GM18870 (cell line): ENCODE measurements at regions not wholly inside any gene's neighbourhood (a gene's known extent, or its start where the extent isn't known, plus 50 kb on each side); places are given as distances from the start of the nearest gene placed in this dataset.
"Not testable (repeated sequence)": the region's sequence is repeated elsewhere in the genome, so short reads cannot be mapped to it uniquely, and the experiment has no call there.

Experiments used
- ATAC-seq: cut with Tn5 transposase; IDR thresholded peaks from one replicate; pipeline ENCODE4 v1.9.1; 2021; ENCODE audit warnings: moderate library complexity; ENCODE audit not compliant: unreplicated experiment

DNA sequence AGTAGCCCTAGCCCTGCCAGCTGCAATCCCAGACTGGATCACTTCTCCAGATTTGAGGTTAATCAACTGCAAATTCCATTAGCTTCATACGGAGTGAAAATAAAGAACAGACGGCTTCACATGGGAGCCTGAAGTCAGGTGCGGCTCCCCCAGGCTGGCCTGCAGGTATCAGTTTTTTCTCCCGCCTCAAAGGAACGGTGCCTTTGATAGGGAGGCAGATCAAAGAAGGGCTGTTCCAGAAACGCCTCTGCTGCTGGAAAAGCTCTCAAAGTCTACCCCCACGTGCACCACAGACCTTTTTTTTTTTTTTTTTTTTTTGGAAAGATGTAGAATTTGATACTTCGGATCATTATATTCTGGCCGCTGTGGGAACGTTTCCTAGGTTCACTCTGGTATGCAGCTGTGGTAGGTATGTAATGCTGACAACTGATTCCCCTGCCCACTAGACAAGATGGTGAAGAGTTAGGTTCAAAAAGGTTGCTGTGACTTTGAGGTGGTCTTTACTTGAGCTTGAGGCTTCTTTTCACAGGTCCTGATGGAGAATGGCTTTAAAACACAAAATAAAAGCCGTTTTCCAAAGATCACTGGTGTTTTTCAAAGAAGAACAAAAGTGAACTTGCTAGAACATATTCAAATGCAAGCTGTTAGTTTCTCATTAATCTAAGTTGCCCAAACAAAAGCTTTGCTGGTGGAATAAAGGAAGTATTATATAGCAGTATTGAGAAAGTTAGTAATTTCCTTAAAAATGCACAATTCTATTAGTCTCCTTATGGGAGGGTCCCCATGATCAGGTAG lies 189.0 kb upstream of the NFIA start:
- no peak for ATAC-seq

DNA sequence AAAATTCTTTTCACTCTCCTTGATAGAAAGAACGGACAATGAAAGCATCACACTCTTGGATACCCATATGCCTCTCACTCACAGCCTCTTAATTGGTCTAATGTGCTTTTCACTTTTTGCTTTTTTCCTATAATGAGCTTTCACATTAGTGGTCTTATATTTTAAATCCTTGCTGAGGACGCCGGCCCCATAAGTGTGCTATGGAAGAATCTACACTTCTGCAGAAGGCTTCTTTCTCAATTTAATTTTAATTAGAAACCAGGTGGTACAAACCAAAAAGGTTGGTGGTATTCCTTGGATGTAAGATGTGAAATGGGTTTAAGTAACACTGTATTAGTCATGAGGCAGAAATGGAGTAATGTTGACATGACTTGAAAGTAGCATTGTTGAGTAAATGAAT lies 190.6 kb upstream of the NFIA start:
- ATAC-seq = no peak

DNA sequence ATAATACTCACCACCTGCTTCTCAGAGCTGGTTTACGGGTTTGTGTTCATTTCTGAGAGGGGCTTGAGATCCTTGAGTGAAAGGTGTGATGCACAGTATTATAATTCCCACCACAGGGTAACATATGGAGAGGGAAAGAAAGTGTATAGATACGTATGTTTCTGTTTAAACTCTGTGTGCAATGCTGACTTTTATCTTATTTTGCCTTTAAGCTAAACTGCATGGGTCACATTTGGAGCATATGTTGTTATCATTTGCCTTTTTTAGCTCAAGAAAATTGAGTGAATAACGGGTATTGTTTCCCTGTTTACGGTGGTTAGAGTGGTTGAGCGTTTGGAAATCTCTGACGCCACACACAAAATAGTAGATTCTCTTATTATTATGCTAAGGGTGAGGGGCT lies 191.1 kb upstream of the NFIA start:
- ATAC-seq = no peak

DNA sequence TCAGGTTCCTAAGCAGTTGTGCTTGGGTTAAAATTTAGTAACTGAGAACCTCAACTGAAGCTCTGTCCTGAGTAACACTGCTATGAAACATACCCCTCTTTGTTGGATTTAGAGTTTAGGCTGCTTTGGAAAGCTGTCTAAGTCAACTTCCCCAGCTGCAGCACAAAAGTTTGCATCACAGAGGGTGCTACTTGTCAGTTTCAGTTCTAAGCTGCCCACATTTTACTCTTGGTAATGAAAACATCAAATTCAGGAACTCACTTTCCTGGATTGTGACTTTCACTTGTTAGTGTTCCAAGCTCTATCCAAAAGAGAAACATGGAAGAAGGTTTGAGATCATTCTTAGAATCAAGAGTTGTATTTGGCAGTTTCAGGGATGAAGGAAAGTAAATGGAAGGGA lies 191.7 kb upstream of the NFIA start:
- ATAC-seq = no peak

DNA sequence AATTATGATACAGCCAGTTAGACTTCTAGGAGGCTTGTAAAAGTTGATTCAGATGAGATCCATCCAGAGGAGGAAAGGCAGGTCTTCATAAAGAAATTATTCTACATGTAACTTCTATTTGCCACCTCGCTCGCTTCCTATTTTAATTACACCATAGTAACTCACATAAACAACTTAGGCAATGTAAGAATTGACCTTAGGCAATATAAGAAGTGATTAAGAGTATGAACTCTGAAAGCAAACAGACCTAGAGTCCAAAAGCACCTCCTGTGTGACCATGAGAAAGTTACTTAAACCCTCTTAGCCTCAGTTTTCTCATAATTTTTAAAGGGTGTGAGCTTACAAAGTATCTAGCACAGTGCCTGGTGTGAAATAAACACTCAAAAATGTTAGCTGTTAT lies 192.7 kb upstream of the NFIA start:
- ATAC-seq = no peak

DNA sequence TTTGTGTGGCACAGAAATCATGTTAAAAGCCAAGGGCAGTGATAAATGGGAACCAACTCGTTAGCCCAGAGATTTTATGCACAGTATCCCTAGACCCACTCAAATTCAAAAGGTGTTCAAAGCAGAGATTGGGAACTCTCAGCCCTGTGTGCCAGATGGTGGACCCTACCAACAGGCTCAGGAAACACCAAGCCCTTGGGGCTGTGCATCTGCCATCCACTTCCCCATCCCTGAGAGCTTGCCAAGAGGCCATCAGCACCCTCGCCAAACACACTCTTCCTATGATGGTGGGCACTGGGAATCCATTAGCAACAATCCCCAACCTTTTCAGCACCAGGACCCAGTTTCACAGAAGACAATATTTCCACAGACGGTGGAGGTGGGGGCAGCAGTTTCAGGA lies 194.2 kb upstream of the NFIA start:
- no peak for ATAC-seq

DNA sequence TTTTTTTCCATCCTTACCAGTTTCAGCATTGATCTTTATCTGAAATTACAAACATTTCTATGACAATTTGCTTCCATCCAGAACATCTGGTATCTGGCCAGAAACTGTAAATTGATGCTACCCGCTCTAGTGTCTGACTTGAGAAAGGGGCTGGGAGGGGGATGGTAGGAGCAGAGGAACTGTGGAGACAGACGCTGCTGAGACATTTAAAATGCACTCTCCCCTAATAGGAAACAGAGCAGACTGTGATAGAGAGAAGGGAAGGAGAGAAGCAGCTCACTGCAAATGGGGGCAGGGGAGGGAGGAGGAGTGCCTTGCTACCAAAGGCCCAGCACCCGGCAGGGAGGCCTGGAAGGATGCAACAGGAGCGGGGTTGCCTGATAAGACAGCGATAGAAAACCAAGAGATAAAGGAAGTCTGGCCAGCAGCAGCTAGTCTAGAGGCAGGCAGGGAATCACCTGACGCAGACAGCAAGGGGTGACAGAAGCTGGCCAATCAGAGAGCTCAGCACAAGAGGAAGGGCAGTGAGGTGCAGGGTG lies 195.5 kb upstream of the NFIA start:
- no peak for ATAC-seq

DNA sequence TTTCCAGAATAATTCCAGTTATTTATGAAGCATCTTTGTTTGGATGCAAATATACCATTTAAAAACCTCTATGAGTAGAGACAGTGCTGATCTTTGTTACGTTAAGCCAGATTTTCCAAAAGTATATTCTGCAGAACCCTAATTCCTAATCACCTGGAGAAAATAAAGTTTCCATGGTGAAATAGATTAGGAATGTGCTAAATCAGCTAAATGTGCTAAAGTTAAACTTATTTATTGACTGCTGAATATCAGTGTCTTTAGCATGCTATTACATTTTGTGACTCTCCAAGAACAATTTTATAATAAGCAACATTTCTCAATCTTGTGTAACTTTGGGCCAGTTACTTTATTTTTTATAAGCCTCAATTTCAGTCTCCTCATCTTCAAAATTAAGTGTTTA lies 196.3 kb upstream of the NFIA start:
- no peak for ATAC-seq

DNA sequence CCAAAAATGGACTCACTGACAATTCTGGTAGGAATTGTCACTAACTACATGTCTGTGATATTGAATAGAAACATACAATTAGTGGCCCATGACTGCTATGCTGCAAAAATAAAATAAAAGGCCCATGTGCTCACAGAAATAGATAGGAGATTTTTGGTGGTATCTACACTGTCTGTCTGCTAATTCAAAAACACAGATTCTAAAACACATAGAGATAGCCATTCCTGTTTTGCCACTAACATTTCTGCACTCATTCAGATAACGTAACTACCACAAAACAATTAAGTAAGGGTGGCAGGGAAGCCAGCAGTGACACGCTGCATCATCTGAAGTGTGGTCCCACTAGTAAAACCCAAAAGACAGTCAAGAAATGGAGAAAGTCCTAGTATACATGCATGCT lies 202.2 kb upstream of the NFIA start:
- ATAC-seq = no peak

DNA sequence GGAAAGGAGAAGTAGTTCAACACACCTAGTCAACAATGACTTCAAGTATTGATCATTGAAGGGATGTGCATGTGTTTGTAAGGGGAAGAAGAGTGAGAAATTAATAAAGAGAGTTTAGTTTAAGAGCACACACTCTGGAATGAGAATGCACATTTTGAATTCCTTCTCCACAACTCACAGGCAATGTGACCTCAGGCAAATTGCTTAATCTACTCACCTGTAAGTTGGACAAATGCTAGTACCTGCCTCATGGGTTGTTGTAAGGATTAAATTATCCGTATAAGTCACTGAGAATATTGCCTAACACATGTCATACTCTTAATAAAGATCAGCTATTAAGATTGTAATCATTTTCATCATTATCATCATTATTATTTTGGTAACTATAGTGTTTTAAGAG lies 204.0 kb upstream of the NFIA start:
- ATAC-seq = no peak

DNA sequence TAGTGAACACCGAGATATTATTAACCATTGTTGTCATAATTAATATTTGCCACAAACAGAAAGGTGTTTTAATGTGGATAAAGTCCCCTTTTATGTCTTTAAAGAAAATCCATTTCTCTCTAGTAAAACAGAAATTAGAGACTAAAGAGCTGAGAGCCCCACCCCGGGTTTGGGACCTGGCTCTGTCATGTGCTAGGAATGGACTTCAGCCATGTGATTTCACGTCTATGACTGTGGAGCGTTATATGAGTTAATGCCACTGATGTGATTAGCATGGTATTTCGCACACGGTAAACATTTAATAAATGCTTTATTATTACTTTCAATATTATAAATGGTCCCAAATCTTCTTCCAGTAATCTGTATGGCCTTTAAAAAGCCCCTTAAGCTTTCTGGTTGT lies 205.0 kb upstream of the NFIA start:
- no peak for ATAC-seq

DNA sequence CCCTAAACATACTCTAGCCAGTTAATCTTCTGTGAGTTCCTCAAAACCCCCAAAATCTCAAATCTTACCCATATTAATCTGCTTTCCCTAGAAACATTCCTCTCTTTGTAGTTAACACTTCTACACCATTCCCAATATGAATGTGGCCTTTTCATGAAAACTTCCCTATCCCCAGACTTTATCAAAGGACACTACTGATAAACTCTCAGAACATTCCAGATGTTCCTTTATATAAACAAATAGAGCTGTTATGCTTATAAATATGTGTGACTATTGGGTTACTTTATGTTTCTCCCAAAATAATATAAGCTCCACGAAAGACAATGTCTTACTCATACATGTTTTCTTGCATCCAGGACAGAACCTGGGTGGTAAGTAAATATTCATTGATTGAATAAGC lies 205.4 kb upstream of the NFIA start:
- ATAC-seq = no peak

DNA sequence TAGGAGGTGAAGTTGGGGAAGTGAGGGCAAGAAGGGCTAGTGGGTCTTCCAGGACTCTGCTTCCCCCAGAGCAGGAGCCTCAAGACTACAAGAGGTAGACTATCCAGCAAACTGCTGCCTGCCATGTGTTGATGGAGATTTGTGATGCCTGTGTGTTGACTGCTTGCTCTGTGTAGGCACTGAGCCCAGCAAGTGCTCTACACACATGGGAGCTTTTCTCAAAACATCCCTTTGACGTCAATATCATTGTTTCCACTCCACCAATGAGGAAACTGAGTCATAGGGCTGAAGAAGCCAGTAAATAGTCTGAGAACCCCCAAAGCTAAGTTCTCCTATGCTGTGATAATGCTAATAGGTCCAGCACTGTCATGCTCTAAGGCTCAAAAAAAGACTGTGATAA lies 207.2 kb upstream of the NFIA start:
- ATAC-seq = no peak

DNA sequence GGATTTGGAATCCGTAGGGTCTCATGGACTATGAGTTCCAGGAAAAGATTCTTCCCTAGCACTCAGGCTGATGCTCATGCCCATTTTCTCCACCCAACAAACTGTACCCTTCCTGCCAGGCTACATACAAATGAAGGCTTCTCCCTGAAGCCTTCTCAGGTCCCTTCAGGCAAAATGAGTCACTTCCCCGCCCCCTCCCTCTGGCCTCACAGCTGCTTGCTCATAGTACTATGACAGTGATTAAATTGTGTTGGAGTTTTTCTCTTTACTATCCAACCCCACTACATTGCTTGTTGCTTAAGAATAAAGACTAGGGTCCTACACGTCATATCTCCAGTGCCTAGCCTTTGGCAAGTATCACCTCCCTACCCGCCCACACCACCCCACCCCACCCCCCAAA lies 207.6 kb upstream of the NFIA start:
- no peak for ATAC-seq

DNA sequence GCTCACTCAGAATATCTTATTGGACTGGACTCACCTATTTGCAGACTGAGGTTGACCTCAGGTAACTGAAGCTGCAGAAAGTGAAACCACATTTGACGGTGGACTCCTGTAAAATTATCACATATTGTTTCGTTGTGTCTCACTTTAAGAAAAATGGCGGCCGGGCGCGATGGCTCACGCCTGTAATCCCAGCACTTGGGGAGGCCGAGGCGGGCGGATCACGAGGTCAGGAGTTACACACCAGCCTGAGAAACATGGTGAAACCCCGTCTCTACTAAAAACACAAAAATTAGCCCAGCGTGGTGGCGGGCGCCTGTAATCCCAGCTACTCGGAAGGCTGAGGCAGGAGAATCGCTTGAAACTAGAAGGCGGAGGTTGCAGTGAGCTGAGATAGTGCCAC lies 209.0 kb upstream of the NFIA start:
- not testable (repeated sequence) for ATAC-seq

DNA sequence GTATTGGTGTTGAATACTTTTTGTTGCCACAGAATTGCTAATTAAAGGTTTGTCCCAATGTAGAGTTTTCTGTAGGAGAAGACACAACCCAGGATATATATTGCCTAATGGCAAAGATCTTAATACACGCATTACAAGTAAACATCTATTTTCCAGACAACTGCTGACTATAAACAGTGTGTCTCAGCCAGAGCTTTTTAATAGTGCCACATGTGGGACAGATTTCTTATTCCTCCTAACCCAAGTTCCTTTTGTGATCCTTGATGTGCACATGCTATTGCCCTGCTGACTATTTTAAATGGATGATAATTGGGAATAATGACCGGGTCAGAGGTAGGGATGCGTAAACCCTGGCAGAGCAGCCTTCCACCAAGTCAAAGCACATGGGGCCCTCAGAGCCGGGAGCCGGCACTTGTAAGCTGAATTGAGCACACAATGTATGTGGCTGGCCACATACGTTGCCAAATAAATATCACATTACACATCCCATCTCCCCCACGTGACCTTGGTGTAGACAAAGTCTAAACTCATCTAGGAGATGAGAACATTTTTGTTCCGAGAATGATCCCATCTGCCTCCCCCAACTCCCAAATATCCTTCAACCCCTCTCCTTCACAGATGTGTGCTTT lies 209.8 kb upstream of the NFIA start:
- no peak for ATAC-seq

DNA sequence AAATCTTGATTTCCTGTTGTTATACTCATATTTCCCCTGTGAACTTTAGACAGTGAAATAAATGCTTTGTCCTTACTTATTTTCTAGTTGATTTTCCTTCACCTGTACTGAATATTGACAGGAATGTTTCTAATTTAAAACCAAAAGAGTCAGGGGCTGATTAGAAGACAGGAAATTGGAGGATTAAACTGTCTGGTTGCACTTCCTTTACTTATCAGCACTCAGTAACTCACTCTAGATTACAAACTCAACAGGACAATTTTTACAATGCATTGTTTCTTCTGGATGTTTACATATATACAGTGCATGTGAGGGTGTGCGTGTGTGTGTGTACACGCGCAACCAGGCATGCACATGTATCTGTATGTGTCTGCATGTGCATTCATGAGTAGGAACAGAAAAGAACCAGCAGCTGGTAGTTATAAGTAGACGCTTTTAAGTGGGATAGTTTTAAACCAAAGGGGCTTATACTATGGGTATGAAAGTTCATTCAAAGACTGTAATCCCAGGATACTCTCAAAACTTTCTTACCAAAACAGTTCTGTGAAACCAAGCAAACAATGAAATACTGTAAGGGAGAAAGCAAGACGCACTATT lies 212.0 kb upstream of the NFIA start:
- no peak for ATAC-seq

DNA sequence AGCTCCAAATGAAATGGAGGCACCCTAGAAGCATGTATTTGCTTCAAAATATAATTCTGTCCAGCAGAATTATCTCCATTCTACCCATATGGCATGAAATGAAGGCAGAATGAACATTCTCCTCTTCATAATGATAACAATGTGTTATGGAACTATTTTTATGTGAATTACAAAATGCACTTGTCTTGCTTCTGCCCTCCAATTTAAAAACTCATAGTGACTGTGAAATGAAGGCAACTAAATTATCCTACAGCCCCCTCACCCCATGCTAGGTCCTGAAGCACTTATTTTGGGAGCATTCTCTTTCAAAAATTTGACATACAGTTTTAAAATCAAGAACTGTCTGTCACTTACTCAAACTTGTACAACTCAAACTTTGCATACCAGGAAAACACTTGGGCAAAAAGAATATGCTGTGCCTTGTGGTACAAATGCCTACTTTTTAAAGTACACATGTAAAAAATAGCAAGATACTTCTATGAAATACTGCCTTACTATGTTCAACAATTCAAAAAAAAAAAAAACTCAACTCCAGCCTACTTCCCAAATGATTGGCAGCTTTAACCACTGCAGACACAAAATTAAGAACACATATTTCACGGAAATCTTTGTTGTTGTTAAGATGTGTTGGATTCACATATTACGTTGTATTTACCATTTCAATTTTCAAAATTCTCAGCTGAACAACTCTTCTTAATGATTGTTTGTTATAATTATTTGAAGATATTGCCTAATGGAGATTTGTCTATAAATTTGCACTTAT lies 213.3 kb upstream of the NFIA start:
- no peak for ATAC-seq

DNA sequence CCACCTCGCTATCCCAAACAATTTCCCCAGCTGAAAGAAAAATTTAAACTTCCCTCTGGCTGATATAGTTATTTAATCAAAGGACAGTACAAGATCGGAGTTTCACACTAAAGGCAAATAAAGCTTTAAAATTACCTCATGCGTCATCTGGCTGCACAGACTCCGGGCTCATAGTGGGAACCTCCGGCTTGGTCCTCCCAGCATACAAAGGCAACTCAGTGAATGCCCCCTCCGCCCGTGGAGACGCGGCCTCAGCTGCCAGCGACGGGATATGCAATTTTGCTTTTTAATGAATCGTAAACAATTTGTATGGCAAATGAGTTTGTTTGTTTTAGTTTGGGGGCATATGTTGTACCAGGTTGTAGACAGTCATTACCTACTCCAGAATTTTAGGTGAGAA lies 214.6 kb upstream of the NFIA start:
- ATAC-seq = no peak

DNA sequence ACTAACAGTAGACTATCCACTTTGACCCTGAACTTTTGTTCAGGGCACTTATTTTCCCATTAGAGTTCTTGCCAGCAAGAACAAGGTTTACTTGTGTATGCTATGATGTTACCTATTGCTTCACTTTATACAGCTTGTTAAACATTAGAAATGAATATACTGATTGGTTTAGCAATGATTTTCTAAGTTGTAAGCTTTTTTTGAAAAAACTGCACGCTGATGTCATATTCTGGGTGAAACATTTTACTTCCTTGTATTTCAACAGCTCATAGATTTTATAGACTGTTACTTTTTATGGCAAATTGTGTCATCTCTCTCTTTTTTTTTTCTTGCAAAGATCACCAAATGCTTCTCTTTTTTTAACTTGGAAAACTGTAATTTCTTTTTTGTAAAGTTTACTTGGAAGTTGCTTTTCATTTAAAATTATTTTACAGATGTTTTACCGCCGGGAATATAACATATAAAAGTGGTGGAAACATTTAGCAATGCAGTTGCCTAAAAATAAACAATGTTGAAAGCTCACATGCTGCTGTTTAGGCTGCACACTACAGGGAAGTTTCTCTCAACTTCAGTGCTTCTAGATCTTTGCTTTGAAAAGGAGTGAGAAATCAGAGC lies 215.3 kb upstream of the NFIA start:
- ATAC-seq = no peak
